Fibroblast of peridontal ligament (primary cell): ENCODE measurements at regions not wholly inside any gene's neighbourhood (a gene's known extent, or its start where the extent isn't known, plus 50 kb on each side); places are given as distances from the start of the nearest gene placed in this dataset.

Experiments used
- DNase-seq: peaks from one replicate; pipeline ENCODE4 v3.0.0-alpha.2; 2010; ENCODE audit errors: extremely low read depth

DNA sequence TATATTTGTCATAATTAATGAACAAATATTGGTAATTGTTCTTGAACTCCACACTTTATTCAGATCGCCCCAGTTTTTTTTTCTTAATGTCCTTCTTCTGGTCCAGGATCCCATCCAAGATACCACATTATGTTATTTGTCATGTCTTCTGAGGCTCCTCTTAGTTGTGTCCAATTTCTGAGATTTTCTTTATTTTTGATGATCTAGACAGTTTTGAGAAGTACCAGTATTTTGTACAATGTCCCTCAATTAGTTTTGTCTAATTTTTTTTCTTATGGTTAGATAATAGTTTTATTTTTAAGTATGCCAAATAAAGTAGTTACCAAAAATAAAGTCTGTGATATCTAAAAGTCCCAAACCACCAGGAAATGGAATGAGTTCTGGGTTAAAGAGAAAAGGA lies 440.8 kb upstream of the ATP2B1 start:
- DNase-seq: no peak

DNA sequence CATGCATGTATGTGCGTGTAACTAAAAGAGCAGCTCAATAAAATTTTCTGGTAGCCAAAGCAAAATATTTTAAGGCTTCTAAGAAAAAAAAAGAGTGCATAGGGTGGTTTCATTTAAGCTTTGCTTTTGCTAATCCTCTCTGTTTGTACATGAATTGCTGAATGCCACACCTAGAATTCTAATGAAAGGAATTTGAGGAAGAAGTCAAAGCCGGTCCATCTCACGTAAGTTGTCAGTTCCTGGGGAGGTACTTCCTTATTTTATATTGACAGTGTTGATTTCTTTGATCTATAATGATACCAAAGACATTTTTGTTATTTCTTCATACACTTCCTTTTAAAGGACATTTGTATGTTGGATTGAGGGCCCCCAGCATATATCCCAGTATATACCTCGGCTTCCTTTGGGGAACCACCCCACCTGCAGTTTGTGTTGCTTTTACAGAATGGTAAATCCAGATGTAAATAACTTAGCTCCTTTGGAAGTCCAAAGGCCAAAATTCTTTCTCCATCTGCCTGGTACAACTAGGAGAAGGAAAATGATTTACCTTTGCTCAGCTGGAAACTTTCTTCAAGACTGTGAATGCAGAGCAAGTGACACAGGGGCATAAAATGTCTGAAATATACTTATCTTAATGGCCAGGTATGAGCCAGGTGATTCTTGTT lies 420.9 kb upstream of the ATP2B1 start:
- DNase-seq: no peak

DNA sequence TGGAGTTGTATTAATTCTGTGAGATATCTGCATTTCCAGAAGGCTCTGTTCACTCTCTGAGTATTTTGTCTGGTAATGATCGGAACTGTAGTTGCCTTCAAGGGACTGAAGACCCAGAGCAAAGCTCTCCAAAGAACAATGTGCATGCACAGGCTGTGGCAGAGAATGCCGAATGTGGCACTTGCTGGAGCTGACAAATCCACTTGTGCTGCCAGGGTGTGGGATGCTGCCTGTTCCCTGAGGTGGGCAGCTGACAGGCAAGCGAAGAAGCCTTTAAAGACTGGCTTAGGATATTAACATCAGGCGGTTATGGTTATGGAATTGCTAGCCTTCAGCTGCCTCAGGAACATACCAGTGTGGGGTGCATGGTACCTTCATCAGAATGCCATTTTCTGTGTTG lies 419.9 kb upstream of the ATP2B1 start:
- DNase-seq: no peak

DNA sequence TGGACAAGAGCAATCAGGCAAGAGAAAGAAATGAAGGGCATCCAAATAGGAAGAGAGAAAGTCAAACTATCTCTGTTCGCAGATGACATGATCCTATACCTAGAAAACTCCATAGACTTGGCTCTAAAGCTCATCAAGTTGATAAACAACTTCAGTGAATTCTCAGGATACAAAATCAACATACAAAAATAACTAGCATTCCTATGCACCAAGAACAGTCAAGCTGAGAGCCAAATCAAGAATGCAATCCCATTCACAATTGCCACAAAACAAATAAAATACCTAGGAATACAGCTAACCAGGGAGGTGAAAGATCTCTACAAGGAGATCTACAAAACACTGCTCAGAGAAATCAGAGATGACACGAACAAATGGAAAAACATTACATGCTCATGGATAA lies 417.5 kb upstream of the ATP2B1 start:
- DNase-seq: no peak

DNA sequence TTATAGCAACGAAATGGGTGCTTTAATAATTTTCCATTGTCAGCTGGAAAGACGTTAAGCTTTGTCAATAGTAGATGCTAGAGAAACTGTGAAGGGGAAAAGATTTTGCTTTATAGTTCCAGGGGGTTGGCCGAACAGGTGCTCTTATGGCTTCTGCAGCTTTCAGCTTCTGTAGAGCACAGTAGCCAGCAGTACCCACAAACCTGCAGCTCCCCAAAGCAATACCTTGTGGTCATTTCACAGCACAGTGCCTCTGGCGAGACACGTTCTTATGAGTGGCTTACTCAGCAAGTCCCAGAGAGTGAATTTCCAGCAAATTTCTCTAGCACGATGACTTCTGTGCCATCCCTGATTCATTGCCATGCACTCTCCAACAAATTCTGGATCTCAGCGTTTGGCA lies 416.3 kb upstream of the ATP2B1 start:
- no peak for DNase-seq

DNA sequence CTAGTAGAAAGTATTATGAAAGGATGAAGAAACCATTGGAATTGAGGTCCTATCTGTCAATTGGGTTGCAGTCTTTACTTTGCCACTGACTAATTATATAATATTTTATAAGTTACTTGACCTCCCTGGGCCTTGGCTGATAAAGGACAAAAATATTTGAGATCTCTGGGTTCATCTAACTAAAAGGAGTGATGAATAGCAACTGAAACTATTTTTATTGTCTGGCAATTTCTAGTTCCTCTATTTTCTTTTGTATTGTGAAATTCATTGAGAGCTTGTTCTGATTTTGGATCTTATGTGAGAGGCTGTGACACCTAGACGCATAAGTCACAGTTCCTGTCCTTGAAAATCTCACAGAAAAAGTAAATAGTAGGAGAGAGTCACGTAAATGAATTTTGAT lies 415.7 kb upstream of the ATP2B1 start:
- DNase-seq: no peak

DNA sequence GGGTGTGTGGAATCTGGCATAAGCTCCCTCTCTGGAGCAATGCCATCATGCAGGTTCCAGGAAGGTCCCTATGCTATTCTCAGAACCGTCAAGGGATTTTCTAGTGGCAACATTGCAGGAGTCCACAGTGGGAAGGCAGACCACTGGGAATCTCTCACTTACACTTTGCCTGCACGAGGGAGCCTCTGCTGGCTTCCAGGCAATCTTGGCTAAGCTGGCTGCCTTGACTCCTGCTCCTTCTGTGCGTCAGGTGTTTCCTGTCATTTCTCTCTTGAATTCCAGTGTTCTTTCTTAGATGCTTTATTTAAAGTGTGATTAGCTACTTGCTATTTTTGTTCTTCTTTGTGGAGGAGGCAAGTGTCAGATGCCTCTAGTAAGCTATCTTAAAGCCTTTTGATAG lies 414.0 kb upstream of the ATP2B1 start:
- no peak for DNase-seq

DNA sequence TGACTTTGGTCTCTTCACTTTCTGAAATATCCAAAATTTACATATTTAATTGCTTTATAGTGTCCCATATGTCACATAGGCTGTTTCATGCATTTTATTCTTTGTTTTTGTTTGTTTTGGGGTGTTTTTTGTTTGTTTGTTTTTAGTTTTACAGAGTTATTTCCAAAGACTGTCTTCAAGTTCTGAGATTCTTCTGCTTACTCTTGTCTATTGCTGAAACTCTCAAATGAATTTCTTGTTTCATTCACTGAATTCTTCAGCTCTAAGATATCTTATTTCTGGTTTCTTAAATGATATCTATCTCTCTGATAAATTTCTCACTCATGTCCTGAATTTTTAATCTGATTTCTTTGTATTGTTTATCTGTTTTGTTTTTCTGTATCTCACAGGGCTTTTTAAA lies 412.0 kb upstream of the ATP2B1 start:
- DNase-seq: no peak

DNA sequence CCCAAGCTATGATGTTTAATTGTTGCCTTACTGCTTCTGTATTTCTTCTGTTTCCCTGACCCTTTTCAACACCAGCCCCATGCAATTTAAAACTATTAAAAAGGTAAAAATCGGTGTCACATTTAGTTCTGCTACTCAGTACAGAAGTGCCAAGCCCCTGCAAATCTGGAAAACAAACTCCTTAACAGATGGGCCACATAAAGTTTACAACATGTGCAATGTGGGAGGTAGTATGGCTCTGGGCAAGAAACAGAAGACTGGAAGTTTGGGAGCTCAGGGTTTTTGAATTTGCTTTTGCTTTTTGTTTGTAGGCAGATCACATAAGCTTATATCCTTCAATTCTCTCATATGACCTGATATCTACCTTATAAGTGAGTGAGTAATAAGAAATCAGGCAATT lies 404.0 kb upstream of the ATP2B1 start:
- DNase-seq: no peak

DNA sequence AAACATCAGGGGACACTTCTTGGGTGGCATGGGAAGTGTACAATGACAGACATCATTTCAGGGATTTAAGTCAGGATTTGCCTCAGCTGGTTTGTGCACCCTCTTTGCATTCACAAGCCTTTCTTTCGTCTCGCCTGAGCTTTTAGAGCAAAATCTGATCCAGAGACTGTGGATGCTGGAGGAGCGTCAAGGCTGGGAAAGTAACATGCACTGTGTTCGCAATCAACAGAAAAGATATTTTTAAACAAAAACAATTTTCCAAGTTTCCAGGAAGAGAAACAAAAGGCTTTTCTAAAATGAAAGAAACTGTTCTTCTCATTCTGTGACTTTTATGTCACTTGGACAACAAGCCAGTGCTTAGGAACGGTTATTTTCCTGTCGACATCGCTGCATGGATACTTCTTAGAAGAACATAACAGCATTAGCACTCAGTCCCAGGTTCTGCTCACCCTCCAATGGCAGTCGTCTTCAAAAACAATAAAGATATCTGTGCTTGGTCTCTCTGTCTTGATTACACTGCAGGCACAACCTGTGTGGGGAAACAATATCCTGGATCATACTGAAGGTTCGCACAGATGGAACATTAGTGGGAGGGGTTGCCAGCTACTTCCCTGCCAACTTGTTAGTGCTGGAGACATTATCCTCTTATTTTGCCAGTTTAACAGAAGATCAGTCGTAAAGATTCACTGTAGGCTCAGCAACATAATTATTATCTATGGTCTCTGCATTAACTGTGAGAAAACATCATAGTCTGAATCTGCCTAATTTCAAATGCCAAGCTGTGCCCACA lies 403.3 kb upstream of the ATP2B1 start:
- DNase-seq: peak; percentile 4

DNA sequence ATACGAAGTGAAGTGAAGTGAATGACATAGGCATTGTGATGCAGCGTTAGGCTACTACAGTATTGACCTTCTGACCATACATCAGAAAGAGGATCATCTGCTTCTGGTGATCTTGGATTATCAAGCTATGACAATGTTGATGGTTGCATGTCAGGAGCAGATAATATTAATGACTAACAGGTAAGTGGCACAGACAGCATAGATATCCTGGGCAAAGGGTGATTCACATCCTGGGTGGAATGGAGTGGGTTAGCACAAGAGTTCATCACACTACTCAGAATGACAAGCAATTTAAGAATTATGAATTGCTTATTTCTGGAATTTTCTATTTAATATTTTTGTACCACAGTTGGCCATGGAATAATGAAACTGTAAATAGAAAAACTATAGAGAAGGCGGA lies 397.9 kb upstream of the ATP2B1 start:
- no peak for DNase-seq

DNA sequence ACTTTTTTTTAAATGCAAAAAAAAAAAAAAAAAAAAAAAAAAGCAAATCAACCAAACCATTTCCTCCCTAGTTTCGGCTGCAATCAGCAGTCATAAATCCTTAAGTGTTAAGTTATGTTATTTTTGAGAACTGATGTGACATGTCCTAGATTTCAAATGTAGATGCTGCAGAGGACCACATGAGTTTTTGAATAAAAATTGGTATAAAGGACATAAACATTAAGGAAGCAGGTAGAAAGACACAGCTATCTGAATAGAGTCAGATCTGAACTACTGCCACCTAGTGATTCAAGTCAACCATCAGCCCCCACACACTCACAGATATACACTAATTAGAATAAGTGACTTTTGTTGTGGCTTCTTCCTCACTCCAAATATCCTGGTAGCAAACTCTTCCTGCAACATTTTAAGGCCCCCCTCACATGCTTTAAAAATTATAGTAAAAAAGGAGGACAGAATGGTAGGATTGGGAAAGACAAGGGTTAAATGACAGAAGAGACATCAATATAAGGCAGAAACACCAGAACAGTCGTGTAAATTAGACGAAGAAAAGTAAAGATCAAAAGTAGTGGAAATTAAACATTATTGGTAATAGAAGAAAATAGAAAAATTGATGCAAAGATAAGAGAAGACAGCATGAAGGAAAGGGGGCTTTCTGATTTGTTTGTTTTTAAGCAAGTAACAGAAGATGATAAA lies 394.5 kb upstream of the ATP2B1 start:
- DNase-seq: peak; percentile 62

DNA sequence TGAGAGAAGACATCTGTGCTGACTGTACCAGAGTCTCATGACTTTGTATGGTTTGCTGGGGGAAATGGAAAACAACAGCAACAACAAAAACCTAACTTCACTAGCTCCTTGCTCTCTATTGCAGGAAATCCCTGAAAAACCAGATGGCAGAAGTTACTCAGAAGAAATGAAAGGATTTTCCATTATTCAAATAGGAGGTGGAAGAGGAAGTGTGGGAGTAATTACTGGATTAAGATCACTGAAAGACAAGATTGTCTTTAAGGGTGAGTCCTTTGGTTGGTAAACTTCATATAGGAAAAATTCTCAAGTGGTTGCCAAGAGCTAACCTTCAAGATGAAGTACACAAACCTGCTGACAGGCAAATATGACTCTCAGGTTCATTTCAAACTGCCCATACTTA lies 391.9 kb upstream of the ATP2B1 start:
- DNase-seq: no peak

DNA sequence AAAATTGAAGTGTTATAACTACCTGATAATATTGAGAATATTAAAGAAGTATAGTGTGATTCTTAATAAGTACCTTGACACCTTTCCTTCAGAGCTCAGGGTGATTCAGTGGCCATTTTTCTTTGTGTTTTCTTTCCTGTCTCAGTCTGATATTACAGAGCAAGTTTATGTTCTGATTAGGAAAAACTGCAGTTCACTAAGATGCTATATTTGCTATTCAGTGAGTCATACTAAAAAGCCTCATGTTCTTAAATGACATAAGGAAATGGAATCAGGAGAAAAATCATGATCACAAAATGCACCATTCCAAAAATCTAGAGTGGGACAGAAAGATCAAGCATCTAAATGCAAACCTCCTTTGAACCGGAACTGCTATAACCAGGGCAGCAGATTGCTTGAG lies 390.6 kb upstream of the ATP2B1 start:
- peak; percentile 64 for DNase-seq

DNA sequence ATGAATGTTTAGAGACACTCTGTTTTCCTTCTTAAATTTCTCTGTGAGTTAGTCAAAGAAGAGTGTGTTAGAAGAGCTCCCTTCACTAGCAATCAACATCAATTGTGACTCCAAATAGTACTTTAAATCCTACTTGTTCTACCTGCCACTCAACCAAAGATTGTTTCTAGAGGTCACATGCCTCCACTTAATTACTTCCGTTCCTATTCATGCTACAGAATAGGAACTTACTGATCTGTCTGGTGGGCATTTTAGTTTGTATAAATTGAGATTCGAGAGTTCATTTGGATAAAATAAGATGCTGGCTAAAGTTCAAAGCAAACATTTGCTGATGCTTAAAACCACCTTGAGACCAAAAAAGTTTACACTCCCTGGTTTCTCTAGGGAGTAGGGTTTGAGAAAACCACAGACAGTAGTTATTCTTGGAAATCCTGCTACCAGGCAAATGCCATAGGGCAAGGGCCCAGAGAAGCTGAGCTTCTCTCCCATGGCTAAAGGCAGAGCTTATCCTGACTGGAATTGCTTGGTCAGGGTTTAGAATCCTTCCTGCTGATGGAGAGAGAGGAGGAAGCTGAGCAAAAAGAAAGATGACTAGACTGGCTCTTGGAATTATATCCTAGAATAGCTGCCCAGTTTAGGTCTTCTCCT lies 389.6 kb upstream of the ATP2B1 start:
- peak; percentile 59 for DNase-seq

DNA sequence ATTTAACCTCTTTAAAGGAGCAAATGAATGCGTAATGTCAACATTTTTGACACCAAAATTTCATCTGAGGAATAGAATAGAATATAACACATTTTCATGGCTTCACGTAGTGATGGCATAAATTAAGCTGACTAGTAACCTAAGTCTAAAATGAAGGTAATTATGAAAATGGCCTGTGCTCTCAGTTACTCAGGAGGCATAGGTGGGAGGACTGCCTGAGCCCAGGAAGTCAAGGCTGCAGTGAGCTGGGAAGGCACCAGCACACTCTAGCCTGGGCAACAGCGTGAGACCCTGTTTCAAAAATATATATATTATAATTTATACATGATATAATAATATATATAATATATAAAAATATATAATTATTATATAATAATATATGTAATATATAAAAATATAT lies 383.2 kb upstream of the ATP2B1 start:
- DNase-seq: no peak

DNA sequence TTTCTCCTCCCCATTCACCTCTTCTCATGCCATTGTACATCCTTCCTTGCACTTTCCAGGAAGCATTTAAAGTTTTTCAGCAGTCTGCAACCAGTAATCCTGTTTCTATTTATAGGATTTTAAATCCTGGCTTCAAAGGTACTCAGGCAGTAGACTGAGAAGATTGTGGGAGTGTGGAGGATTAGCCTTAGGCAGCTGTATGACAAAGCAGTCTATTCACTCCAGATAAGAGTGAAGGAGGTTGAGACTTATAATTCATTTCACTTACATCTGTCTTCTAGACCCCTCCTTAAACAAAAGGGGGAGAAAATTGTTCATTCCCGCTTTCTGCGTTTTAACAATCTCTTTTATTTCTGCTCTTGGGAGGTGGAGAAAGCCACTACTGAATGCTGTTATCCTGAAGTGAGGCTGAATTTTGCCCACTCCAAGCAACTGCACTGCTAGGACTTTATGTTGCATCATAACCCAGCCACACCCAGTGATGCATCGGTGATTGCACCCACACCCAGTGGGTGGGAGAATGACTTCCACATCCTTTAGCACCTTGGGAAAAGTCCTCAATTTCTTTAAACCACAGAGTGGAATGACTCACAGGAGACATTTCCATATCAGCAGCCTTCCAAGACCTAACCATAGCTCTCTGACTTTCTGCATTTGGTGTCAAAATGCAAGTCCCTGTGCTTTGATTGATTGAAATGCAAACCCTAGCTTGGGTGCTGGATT lies 382.5 kb upstream of the ATP2B1 start:
- DNase-seq: peak; percentile 91

DNA sequence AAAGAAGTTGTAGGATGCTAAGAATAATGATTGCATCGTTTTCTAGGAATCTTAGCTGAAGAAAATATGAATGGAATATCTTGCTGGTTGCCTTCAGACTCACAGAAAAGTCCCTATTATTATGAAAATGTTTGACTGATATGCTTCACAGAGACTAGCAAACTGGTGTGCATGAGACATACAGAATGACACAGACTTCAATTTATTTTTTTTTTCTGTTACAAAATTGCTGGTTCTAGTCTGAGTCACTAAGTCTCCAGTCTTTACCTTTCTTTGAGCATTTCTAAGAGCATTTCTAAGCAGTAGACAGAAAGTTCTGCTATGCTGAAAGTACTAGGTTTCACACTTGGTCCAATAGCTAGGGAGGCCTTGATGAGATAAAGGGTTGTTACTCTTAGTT lies 377.6 kb upstream of the ATP2B1 start:
- DNase-seq: peak; percentile 30

DNA sequence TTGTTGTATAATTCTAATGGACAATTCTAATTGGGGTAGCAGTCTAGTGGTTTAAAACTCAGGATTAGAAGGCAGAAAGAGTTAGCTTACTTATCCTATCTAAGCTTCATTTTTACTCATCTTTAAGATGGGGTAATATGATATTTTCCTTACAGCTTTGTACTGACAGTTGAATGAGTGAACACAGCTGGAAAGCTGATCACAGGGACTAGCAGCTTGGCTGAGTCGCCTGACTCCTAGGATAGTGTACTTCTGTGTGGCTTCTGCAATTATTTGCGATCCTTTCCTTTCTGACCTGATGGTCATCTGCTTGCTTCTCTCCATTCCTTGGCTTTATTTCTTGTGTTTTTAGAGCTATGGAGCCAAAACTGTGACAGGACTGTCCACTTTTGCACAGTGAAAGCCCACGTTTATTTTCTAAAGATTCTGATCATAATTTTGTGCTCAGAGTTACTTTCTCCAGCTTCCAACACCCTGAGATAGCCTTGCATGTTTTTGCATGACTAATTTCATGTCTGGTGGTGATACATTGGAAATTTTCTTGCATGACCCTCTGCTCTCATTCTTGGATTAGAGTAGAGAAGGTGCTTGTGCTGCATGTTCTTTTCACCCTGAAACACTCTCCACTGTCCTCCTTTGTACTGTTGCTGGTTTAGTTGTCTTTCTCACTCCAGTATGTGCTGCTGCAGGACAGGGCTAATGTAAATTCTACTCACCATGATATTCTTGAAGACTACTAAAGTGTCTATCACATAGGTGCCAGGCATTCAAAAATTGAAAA lies 377.0 kb upstream of the ATP2B1 start:
- DNase-seq: peak; percentile 62

DNA sequence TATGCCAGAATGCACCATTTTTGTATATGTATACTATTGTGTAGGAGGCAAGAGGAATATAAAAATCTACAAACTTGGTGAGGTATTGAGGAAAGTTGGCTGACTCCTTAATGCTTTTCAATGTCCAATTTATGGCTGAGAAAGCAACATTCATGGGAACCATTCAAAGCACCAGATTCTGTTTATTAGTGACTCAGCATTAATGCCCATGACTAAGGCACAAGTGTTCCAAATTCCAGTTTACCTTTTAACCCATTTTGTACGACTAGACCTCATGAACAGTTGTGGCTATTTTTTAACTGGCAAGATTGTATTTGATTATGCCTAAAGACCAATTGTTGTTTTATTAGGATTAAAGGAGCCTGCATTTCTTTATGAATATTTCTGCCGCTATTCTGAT lies 375.4 kb upstream of the ATP2B1 start:
- no peak for DNase-seq

DNA sequence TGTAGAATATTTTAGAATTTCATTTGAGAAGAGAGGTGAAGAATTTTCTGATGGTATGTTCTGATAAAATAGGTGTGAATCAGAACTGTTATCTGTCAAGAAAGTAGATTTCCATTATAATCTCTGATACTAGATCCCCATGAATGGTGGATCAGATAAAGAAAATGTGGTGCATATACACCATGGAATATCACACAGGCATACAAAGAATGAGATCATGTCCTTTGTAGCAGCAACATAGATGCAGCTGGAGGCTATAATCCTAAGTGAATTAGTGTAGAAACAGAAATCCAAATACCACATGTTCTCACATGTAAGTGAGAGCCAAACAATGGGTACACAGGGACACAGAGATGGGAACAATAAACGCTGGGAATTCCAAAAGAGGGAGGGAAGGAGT lies 372.0 kb upstream of the ATP2B1 start:
- no peak for DNase-seq
